OCI-LY7 (cell line): ENCODE measurements at regions not wholly inside any gene's neighbourhood (a gene's known extent, or its start where the extent isn't known, plus 50 kb on each side); places are given as distances from the start of the nearest gene placed in this dataset.

Source experiments
- BruUV-seq: library from RNA; stranded (reverse); fragments of 400-500 nt; replicated peaks from 2 replicates; lab custom pipeline; 2021; lab: Mats Ljungman, UMichigan
- CTCF ChIA-PET: fragments of 300-600 bp; sonication (Branson Sonifier 250); formaldehyde crosslinking; loops from one replicate; lab custom pipeline; 2022; ENCODE audit warnings: antibody characterized with exemption; ENCODE audit not compliant: unreplicated experiment; lab: Charles Lee
- POLR2A ChIA-PET: fragments of 300-600 bp; sonication (Branson Sonifier 250); formaldehyde crosslinking; loops from one replicate; lab custom pipeline; 2022; ENCODE audit warnings: antibody characterized with exemption; lab: Charles Lee
- DNase-seq: peaks from one replicate; pipeline ENCODE4 v3.0.0-alpha.2; 2015; ENCODE audit warnings: low spot score
- H2AFZ ChIP-seq: fragments of 200-600 bp; sonication (generic), shearing (Covaris generic); 2 replicates; pipeline ENCODE4 v1.6.1; 2014; ENCODE audit warnings: mild to moderate bottlenecking, antibody characterized with exemption, low read length, moderate library complexity
- H3K27ac ChIP-seq: fragments of 200-600 bp; sonication (generic); 2 replicates; pipeline ENCODE4 v1.5.1; 2014; ENCODE audit warnings: mixed run types, low read depth, mild to moderate bottlenecking, moderate library complexity, low read length, inconsistent platforms; ENCODE audit not compliant: poor library complexity, severe bottlenecking
- H3K36me3 ChIP-seq: fragments of 200-600 bp; sonication (generic); 2 replicates; pipeline ENCODE4 v1.6.1; 2014; ENCODE audit warnings: mild to moderate bottlenecking, antibody characterized with exemption, low read length, moderate library complexity, mixed read lengths; ENCODE audit not compliant: insufficient read depth
- H3K4me1 ChIP-seq: fragments of 200-600 bp; sonication (generic); 2 replicates; pipeline ENCODE4 v1.5.1; 2014; ENCODE audit warnings: mild to moderate bottlenecking, low read length; ENCODE audit not compliant: insufficient read depth, poor library complexity, severe bottlenecking
- H3K4me2 ChIP-seq: fragments of 200-600 bp; sonication (generic); 2 replicates; pipeline ENCODE4 v1.6.1; 2014; ENCODE audit warnings: mild to moderate bottlenecking, low read length
- H3K4me3 ChIP-seq: fragments of 200-600 bp; sonication (generic); 2 replicates; pipeline ENCODE4 v1.5.1; 2014; ENCODE audit warnings: mild to moderate bottlenecking, low read depth, low read length; ENCODE audit not compliant: poor library complexity, severe bottlenecking
- H3K79me2 ChIP-seq: fragments of 200-600 bp; sonication (generic); 2 replicates; pipeline ENCODE4 v1.6.1; 2016; ENCODE audit warnings: low read depth, mild to moderate bottlenecking, low read length, moderate library complexity, mixed read lengths; ENCODE audit not compliant: insufficient read depth
- H3K9me2 ChIP-seq: fragments of 200-600 bp; sonication (generic); 2 replicates; pipeline ENCODE4 v1.6.1; 2016; ENCODE audit warnings: mild to moderate bottlenecking, low read length, mixed read lengths; ENCODE audit not compliant: insufficient read depth
- H3K9me3 ChIP-seq: fragments of 200-600 bp; sonication (generic); 2 replicates; pipeline ENCODE4 v1.6.1; 2014; ENCODE audit warnings: mild to moderate bottlenecking, mixed run types, low read length, mixed read lengths
- H4K20me1 ChIP-seq: fragments of 200-600 bp; sonication (generic); 2 replicates; pipeline ENCODE4 v1.6.1; 2014; ENCODE audit warnings: mild to moderate bottlenecking, antibody characterized with exemption, low read length, moderate library complexity, mixed read lengths; ENCODE audit not compliant: insufficient read depth
- CTCF ChIP-seq: fragments of 200-600 bp; sonication (generic); conservative IDR thresholded peaks from 2 replicates; pipeline ENCODE4 v1.5.1; 2014; ENCODE audit warnings: mild to moderate bottlenecking, antibody characterized with exemption, low read length, moderate library complexity, mixed read lengths
- EZH2phosphoT487 ChIP-seq: fragments of 200-600 bp; sonication (generic); IDR thresholded peaks from 2 replicates; pipeline ENCODE4 v1.6.1; 2018; ENCODE audit warnings: low read depth, borderline replicate concordance, mild to moderate bottlenecking, mixed run types, antibody characterized with exemption, low read length, moderate library complexity, mixed read lengths
- intact Hi-C: fragments of 100-400 bp; cut with micrococcal nuclease; formaldehyde crosslinking; loops from one replicate; pipeline ENCODE4 v1.10.0; 2022; ENCODE audit not compliant: unreplicated experiment

GRCh38 chr18:67433971-67434370, 82.5 kb downstream of the DSEL start:
- Histone ChIP-seq H3K79me2 (no peaks in the 10 kb centered on the region), H3K4me1 (no peaks in the 10 kb centered on the region), H3K4me3 (no peak overlapping the region), H3K9me3 (no peaks in the 10 kb centered on the region), H3K36me3 (no peaks in the 10 kb centered on the region), H3K27ac (no peak overlapping the region), H3K9me2 (no peaks in the 10 kb centered on the region), H4K20me1 (no peaks in the 10 kb centered on the region), H3K4me2 (no peak overlapping the region), H2AFZ (no peak overlapping the region)
- BruUV-seq = no TSS peak
- ChIA-PET CTCF (no interaction called here), POLR2A (no interaction called here)
- intact Hi-C loops = no loop called here
- no peak for DNase-seq
- TF ChIP-seq CTCF = no peak

- no peak overlapping the region for H3K4me2 ChIP-seq
- CTCF ChIA-PET = no interaction called here
Measured at GRCh38 chr18:67432806-67433205, 83.7 kb downstream of the DSEL start.

GRCh38 chr18:67428805-67429204, 87.7 kb downstream of the DSEL start:
- no peak for TF ChIP-seq CTCF
- TF ChIP-seq EZH2phosphoT487 = no peak
- Histone ChIP-seq H3K9me3 (no peaks in the 10 kb centered on the region), H3K79me2 (no peaks in the 10 kb centered on the region), H3K4me3 (no peak overlapping the region), H4K20me1 (no peaks in the 10 kb centered on the region), H3K27ac (no peak overlapping the region), H2AFZ (no peak overlapping the region), H3K4me1 (no peaks in the 10 kb centered on the region), H3K9me2 (no peaks in the 10 kb centered on the region), H3K4me2 (no peak overlapping the region), H3K36me3 (no peaks in the 10 kb centered on the region)
- intact Hi-C loops = no loop called here
- ChIA-PET CTCF (no interaction called here), POLR2A (no interaction called here)
- BruUV-seq = no TSS peak
- no peak for DNase-seq

More at GRCh38 chr18:67432806-67433205, 83.7 kb downstream of the DSEL start:
- intact Hi-C loops = no loop called here
- Histone ChIP-seq H4K20me1 (no peaks in the 10 kb centered on the region), H3K9me3 (no peaks in the 10 kb centered on the region), H3K9me2 (no peaks in the 10 kb centered on the region), H3K79me2 (no peaks in the 10 kb centered on the region), H3K4me1 (no peaks in the 10 kb centered on the region), H3K36me3 (no peaks in the 10 kb centered on the region), H3K4me3 (no peak overlapping the region), H3K27ac (no peak overlapping the region), H2AFZ (no peak overlapping the region)
- TF ChIP-seq CTCF (no peak), EZH2phosphoT487 (no peak)
- DNase-seq = no peak
- POLR2A ChIA-PET = no interaction called here
- BruUV-seq = no TSS peak
